ENCODE measurements at regions not wholly inside any gene's neighbourhood (a gene's known extent, or its start where the extent isn't known, plus 50 kb on each side); places are given as distances from the start of the nearest gene placed in this dataset.
"Not testable (repeated sequence)": the region's sequence is repeated elsewhere in the genome, so short reads cannot be mapped to it uniquely, and the experiment has no call there.

DNA sequence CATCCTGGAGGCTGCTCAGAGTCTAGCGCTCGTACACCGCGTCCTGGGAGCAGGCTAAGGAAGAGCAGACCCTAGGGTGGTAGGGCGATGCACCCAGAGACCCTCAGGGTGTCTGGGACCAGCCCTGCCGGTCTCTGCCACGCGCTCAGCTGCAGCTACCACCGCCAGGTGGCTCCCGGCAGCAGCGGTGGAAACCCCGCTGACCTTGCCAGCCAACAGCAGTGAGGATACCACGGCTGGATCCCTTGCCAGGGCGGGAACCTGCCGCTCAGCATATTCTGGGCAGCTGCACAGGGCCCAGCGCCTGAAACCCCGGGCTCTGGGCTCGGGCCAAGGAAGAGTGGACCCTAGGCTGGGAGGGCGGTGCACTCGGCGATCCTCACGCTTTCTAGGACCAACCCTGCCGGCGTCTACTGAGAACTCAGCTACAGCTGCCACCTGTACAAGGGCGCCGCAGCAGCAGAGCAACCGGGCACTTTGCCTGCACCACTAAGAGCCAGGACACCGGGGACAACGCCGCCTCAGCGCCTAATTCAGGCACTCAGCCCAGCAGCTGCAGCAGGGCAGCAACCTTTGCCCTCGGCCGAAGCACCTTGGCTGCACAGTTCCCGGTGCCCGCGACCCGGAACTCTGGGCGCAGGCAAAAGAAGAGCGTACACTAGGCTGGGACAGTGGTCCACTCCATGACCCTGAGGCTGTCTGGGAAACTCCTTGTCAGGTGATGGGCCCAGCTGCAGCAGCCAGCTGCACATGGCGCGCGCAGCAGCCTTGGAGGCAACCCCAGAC is 80.8 kb downstream of the POTEB2 start:
- not testable (repeated sequence) for H4K20me1 ChIP-seq; H3K27me3 ChIP-seq; H3K9me3 ChIP-seq (replicated peaks in 1 of 11); H3K36me3 ChIP-seq; H3K4me2 ChIP-seq; H3K4me1 ChIP-seq; H3K4me3 ChIP-seq; H3K9ac ChIP-seq; H3K27ac ChIP-seq

DNA sequence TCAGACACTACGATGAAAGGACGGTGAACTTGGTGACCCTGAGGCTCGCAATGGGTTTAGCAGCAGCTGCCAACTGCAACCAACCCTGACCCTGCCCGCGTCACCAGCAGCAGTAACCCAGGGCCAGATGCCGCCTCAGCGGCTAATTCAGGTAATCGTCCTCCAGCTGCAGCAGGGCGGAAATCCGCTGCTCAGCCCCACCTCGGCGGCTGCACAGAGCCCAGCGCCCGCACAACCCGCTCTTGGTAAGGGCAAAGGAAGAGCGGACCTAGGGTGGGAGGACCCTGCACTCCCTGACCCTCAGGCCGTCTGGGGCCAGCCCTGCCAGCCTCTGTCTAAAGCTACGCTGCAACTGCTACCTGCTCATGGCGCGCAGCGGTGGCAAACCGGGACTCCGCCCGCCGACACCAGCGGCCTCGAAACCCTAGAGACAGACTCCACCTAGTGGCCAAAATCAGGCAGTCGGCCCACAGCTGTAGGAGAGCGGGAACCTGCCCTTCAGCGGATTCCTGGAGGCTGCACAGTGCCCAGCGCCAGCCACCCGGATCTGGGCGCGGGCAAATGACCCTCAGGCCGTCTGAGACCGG is 82.4 kb downstream of the POTEB2 start:
- H3K9ac ChIP-seq; H3K36me3 ChIP-seq; H3K4me3 ChIP-seq; H3K27me3 ChIP-seq; H3K27ac ChIP-seq; H4K20me1 ChIP-seq; H3K9me3 ChIP-seq (replicated peaks in 1 of 11); H3K4me2 ChIP-seq; H3K4me1 ChIP-seq: not testable (repeated sequence)

DNA sequence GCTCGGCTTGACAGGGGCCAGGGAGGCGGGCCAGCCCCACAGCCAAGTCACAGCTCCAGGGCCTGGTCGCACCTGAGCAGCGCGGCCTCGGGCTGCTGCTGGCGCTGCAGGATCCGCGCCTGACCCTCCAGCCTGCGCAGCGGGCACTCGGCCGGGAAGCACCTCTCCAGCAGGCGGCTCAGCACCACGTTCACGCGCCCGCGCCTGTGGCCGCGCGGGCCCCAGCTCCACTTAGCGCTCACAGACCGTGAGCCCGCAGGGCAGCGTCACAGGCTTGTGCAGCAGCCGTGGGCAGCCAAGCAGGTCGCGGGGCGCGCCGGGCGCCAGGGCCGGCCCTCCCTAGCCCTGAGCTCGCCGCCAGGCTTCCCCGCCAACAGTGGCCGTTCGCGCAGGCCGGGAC is 90.7 kb downstream of the POTEB2 start:
- H3K27me3 ChIP-seq; H3K4me1 ChIP-seq; H3K4me2 ChIP-seq; H3K4me3 ChIP-seq; H3K9me3 ChIP-seq (replicated peaks in 1 of 11); H3K9ac ChIP-seq; H3K27ac ChIP-seq; H3K36me3 ChIP-seq; H4K20me1 ChIP-seq: not testable (repeated sequence)

DNA sequence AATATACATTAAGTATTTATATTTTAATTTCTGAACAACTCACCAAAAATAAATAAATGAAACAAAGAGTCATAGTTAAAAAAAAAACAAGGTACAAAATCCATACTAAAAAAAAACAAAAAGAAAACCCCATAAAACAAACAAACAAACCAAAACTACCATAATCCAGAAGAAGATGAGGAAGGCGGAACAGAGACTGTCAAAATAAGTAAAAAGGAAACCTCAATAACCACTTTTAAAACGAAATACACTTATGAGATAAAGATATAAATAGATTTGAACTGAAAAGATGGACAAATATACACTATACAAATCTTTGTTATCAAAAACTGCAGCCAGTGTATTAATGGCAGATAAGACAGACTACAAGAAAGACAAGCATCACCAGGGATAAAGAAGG is 98.2 kb downstream of the POTEB2 start:
- not testable (repeated sequence) for H3K36me3 ChIP-seq; H4K20me1 ChIP-seq; H3K9me3 ChIP-seq (replicated peaks in 1 of 11); H3K4me3 ChIP-seq; H3K4me1 ChIP-seq; H3K27ac ChIP-seq; H3K4me2 ChIP-seq; H3K27me3 ChIP-seq; H3K9ac ChIP-seq

DNA sequence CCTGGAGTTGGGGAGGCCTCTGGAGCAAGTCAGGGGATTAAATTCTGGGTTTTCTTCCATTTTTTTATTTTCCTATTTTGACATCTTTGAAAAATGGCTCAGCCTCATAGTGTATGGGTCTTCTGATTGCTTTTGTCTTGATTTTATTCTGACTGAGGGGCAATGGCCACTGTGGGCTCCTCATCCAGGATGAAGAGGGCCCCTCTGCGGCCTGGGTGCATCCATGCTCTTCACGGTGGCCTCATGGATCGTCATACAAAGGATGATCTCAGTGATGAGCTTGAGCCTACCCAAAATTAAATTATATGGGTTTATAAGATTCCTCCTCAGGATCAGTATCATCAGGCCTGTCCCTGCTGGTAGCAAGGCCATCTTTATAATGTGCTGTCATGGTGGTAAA is 103.7 kb downstream of the POTEB2 start:
- not testable (repeated sequence) for H3K36me3 ChIP-seq; H3K4me3 ChIP-seq; H3K4me1 ChIP-seq; H3K27ac ChIP-seq; H4K20me1 ChIP-seq; H3K9me3 ChIP-seq (replicated peaks in 1 of 11); H3K9ac ChIP-seq; H3K27me3 ChIP-seq
- H3K4me2 ChIP-seq: peak overlapping the region in 5 of 11 experiments; percentile 47 to 72 (median 58); a peak in 8 of 22 replicates

DNA sequence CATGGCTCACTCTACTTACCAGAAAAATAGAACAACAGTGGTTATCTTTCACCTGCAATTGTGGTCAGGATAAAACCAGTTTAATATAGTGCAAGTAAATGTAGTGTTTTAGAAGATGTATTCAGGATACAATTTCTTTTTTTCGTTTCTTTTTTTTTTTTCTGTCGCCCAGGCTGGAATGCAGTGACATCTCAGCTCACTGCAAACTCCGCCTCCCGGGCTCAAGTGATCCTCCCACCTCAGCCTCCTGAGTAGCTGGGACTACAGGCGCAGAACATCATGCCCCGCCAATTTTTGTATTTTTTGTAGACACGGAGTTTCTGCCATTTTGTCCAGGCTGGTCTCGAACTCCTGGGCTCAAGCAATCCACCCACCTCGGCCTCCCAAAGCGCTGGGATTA is 109.7 kb downstream of the POTEB2 start:
- H3K4me2 ChIP-seq; H3K4me1 ChIP-seq; H3K27me3 ChIP-seq; H3K9ac ChIP-seq; H3K9me3 ChIP-seq (replicated peaks in 1 of 11); H4K20me1 ChIP-seq; H3K4me3 ChIP-seq; H3K36me3 ChIP-seq; H3K27ac ChIP-seq: not testable (repeated sequence)

DNA sequence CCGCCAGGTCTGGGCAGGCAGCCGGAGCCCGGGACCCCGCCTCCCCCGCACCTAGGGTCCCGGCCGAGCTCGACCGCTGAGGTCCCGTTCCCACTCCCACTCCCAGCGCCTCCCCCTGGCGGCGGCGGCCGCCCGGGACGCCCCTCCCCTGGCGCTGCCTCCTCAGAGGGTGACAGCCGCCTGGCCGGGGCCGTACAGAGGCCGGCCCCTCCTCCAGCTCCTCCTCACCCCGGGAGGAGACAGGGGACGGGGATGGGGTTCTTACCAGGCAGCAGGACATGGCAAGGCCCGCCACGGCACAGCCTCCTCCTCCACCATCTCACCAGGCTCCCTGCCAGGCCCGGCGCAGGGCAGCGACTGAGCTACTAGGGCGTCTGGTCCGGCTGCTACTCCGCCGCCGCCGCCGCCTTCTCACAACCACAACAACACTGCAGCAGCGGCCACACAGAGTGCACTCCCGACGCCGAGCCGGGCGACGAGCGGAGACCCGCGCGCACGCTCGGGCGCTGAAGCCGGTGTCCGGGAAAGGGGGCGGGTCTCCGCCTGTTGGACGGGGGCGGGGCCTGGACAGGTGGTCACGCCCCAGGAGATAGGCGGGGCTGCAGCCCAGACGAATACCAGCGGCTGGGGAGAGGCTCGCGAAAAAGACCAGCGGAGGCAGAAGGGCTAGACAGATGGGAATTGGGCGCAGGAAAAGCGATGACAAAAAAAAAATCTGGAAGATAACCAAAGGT is 110.3 kb downstream of the POTEB2 start:
- not testable (repeated sequence) for H4K20me1 ChIP-seq, H3K4me1 ChIP-seq

DNA sequence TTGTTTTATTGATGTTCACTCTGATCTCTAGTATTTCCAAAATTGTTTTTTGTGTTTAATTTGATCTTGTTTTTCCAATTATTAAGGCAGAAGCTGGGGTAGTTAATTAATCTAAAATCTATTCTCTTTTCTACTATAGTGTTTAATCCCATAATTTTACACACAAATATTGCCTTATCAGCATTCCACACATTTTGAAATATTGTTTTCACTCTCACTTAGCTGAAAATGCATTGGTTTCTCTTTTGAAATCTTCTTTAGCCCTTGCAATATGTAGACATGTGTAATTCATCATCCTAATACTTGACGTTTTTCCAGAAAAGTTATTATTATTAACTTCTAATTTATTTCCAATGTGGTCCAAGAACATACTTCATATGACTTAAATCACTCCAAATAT is 132.6 kb downstream of the POTEB2 start:
- H4K20me1 ChIP-seq; H3K4me2 ChIP-seq; H3K4me1 ChIP-seq; H3K9ac ChIP-seq; H3K36me3 ChIP-seq; H3K27ac ChIP-seq; H3K9me3 ChIP-seq (replicated peaks in 1 of 11); H3K4me3 ChIP-seq; H3K27me3 ChIP-seq: not testable (repeated sequence)

More for the DNA sequence above, 110.3 kb downstream of the POTEB2 start:
- H3K4me3 ChIP-seq; H3K36me3 ChIP-seq; H3K27ac ChIP-seq; H3K9me3 ChIP-seq (replicated peaks in 1 of 11); H3K9ac ChIP-seq; H3K27me3 ChIP-seq; H3K4me2 ChIP-seq: not testable (repeated sequence)
